ENCODE measurements at regions not wholly inside any gene's neighbourhood (a gene's known extent, or its start where the extent isn't known, plus 50 kb on each side); places are given as distances from the start of the nearest gene placed in this dataset.

GRCh38 chr5:6163913-6164312, 214.4 kb downstream of the MED10 start:
- TF ChIP-seq CTCF (IDR thresholded peaks at IDR 0.05): no peak

GRCh38 chr5:6162175-6162574, 216.2 kb downstream of the MED10 start:
- no peak for TF ChIP-seq CTCF (IDR thresholded peaks at IDR 0.05)
- no peak for ATAC-seq
- Histone ChIP-seq H3K4me3 (no peak overlapping the region), H3K27ac (no peak overlapping the region), H3K4me1 (no peaks in the 10 kb centered on the region), H3K27me3 (no peaks in the 10 kb centered on the region), H3K9me3 (no peaks in the 10 kb centered on the region), H3K36me3 (no peaks in the 10 kb centered on the region)
- no peak for DNase-seq
- intact Hi-C loops (cut with DNase I): no loop called here

More at GRCh38 chr5:6163913-6164312, 214.4 kb downstream of the MED10 start:
- DNase-seq (no peak), ATAC-seq (no peak)
- no peak overlapping the region for H3K27ac ChIP-seq
- no peak overlapping the region for H3K4me3 ChIP-seq
- no peaks in the 10 kb centered on the region for H3K9me3 ChIP-seq
- no peaks in the 10 kb centered on the region for H3K4me1 ChIP-seq
- no peaks in the 10 kb centered on the region for H3K27me3 ChIP-seq
- intact Hi-C loops (cut with DNase I): no loop called here
- H3K36me3 ChIP-seq: no peaks in the 10 kb centered on the region

GRCh38 chr5:6161257-6161656, 217.1 kb downstream of the MED10 start:
- H3K27ac ChIP-seq: no peak overlapping the region
- no peak overlapping the region for H3K4me3 ChIP-seq
- TF ChIP-seq CTCF (IDR thresholded peaks at IDR 0.05): no peak
- intact Hi-C loops (cut with DNase I): no loop called here
- H3K4me1 ChIP-seq: no peaks in the 10 kb centered on the region
- H3K36me3 ChIP-seq: no peaks in the 10 kb centered on the region
- no peak for ATAC-seq
- H3K27me3 ChIP-seq: no peaks in the 10 kb centered on the region
- no peaks in the 10 kb centered on the region for H3K9me3 ChIP-seq
- DNase-seq: no peak

GRCh38 chr5:6159832-6160430, 218.4 kb downstream of the MED10 start:
- ATAC-seq: no peak
- H3K4me3 ChIP-seq: no peak overlapping the region
- intact Hi-C loops (cut with DNase I): no loop called here

GRCh38 chr5:6158974-6159831, 219.1 kb downstream of the MED10 start:
- TF ChIP-seq CTCF (IDR thresholded peaks at IDR 0.05): no peak
- H3K27me3 ChIP-seq: no peaks in the 10 kb centered on the region
- H3K9me3 ChIP-seq: no peaks in the 10 kb centered on the region
- H3K27ac ChIP-seq: no peak overlapping the region
- H3K4me3 ChIP-seq: no peak overlapping the region
- H3K4me1 ChIP-seq: no peaks in the 10 kb centered on the region
- DNase-seq: no peak
- no peak for ATAC-seq
- intact Hi-C loops (cut with DNase I): no loop called here
- no peaks in the 10 kb centered on the region for H3K36me3 ChIP-seq

More at GRCh38 chr5:6159832-6160430, 218.4 kb downstream of the MED10 start:
- TF ChIP-seq CTCF (IDR thresholded peaks at IDR 0.05): no peak
- Histone ChIP-seq H3K27me3 (no peaks in the 10 kb centered on the region), H3K4me1 (no peaks in the 10 kb centered on the region), H3K9me3 (no peaks in the 10 kb centered on the region), H3K27ac (no peak overlapping the region), H3K36me3 (no peaks in the 10 kb centered on the region)
- no peak for DNase-seq
